ENCODE measurements at regions not wholly inside any gene's neighbourhood (a gene's known extent, or its start where the extent isn't known, plus 50 kb on each side); places are given as distances from the start of the nearest gene placed in this dataset.

DNA sequence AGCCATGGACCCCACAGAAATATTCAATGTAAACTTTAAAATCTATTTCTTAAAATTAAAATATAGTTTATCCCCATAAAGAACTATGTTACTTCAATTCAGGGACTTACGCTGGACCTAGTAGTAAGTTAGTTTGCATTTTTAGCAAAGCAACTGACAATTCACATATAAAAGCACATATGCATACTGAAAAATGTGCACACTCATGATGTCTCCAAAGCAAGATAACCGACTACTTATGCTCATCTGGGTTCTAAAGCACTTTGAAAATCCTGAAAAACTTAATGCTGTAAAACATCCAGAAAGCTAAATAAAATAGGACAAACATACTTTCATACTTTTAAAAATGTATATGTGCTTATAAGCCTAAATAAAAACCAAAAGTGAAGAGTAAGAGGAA is 264.4 kb upstream of the GAS1 start:
- DNase-seq = no peak

- no peak for DNase-seq
Measured at GRCh38 chr9:87212605-87213021, 265.3 kb upstream of the GAS1 start.

DNA sequence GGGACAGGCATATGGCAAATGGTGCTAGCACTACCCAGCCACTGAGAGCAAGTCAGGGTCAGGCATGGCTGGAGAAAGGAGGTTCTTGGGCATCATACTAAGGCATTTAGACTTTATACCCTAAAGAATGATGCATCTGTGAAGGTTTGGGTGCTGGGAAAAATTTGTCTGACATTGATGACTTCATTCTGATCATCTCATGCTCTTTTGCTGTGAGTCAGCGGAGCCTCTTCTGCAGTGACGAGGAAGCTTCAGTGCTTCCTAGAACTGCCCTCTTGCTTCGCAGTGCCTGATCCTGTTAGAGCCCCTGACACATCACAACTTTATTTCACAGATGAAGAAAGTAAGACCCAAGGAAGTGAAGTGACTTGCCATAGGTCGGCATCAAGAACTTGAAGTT is 266.6 kb upstream of the GAS1 start:
- no peak for DNase-seq

GRCh38 chr9:87214991-87215390 is 267.7 kb upstream of the GAS1 start:
- DNase-seq = no peak

GRCh38 chr9:87216036-87216435 is 268.7 kb upstream of the GAS1 start:
- no peak for DNase-seq

GRCh38 chr9:87216897-87217455 is 269.7 kb upstream of the GAS1 start:
- no peak for DNase-seq

- no peak for DNase-seq
Measured at GRCh38 chr9:87223392-87224246, 274.0 kb upstream of the DAPK1 start.

DNA sequence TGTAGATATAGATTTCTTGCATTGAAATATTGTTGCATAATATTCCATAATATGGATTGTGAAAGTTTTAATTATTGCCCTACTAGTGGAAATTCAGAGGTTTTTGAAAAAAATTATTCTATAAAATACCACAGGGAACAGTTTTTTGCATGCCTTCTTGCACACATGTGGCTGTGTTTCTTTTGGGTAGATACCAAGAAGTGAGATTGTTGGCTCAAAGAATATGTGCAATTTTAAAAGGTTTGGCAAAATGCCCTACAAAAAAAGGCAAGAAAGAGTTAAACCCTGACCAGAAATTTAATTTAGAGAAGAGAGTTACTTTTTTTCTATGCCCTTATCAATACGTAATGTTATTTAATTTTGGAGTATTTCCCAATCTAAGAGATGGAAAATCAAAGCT is 270.8 kb upstream of the DAPK1 start:
- DNase-seq = no peak

DNA sequence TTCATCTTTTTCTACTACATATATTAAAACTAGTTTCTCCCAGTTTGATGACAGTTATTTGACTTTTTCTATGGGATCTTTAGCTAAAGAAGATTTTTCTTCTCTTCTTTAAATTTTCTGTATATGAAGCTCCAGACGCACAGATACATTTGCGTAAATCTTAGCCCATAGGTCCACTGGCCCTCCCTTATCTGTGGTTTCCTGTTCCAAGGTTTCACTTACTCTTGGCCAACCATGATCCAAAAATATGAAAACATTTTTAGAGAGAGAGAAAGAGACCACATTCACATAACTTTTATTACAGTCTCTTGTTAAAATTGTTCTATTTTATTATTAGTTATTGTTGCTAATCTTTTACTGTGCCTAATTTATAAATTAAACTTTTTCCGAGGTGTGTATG is 270.2 kb upstream of the DAPK1 start:
- DNase-seq = no peak

- DNase-seq = no peak
Measured at GRCh38 chr9:87229108-87229507, 268.6 kb upstream of the DAPK1 start.

- DNase-seq = no peak
Measured at GRCh38 chr9:87233431-87233830, 264.2 kb upstream of the DAPK1 start.

DNA sequence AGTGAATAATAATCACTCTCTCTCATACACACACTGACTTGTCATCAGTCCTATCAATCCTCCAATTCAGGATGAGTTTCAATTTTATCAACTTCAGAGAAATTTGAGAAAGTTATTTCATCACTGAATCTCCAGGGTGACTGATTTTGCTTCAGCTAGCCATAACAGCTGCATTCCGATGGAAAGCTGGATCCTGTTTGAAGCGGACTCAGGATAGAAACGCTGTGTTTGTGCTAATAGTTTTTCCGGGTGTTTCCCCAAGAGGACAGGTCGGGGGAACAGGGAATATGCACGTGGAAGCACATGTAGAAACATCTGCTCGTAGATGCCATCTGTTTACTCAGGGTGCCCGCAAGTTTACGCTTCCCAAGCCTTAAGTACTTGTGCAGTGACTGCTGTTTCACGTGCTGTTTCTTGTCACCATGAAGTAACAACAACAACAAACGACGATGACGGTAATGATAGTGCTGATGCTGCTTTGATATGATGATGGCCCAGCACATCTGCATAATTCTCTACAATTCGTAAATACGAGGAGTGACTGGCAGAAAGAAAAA is 263.7 kb upstream of the DAPK1 start:
- no peak for DNase-seq

DNA sequence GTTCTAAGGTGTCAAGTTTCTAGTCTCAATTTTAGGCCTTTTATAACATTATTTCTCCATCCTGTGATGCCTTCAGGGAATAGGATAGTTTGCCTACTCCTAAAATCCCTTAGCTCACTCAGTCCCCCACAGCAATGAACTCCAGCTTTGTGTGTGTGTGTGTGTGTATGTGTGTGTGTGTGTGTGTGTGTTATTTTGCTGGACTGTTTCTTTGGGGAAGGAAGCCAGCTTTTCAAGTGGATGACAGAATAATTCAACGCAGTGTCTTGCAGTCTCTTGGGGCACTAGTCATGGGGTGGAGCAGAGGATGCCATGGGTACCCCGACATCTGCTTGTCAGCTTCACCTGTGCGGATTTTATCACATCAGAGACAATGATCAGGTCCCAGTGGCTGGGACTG is 262.8 kb upstream of the DAPK1 start:
- no peak for DNase-seq

- no peak for DNase-seq
Measured at GRCh38 chr9:87236546-87236945, 261.1 kb upstream of the DAPK1 start.

GRCh38 chr9:87237336-87237735 is 260.3 kb upstream of the DAPK1 start:
- DNase-seq = no peak

- no peak for DNase-seq
Measured at GRCh38 chr9:87238545-87238944, 259.1 kb upstream of the DAPK1 start.

DNA sequence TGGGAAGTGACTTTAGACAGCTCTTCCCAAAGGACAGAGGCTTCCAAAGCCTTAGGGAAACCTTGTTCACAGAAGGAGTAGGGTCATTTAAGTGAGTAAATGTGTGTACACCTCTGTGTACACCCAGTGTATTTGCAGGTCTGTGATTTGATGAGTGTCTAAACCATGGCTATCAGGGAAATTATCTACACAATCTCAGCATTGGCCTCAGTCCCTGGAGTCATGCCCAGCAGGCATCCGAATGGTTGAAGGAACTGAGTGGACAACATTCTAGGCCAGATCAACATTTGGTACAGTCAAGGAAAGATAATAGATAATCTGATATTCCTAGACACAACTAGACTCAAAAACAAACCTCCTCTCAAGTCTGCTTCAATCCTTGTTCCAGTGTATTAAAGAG is 258.4 kb upstream of the DAPK1 start:
- DNase-seq = no peak

- DNase-seq = no peak
Measured at GRCh38 chr9:87243602-87244001, 254.1 kb upstream of the DAPK1 start.

GRCh38 chr9:87245271-87245670 is 252.4 kb upstream of the DAPK1 start:
- DNase-seq = no peak

GRCh38 chr9:87247097-87247496 is 250.6 kb upstream of the DAPK1 start:
- no peak for DNase-seq

- no peak for DNase-seq
Measured at GRCh38 chr9:87249029-87249428, 248.6 kb upstream of the DAPK1 start.

DNA sequence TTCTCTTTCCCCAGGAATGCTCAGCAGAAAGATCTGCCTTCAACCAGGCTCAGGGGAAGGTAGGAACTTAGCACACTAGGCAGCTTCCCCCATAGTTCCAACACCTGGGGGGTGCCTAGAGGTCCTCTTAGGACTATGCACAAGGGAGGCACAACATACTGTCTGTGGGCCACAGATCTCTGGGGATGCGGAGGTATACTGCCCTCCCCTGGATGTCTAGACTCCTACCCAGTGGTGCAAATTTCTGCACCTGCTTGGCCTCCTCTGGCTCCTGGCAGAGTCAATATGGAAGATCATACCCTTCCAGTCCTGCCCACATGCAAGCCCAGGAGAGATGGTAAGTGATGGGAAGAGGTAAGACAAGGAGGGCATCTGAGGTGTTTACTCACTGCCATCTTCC is 247.5 kb upstream of the DAPK1 start:
- DNase-seq = no peak

DNA sequence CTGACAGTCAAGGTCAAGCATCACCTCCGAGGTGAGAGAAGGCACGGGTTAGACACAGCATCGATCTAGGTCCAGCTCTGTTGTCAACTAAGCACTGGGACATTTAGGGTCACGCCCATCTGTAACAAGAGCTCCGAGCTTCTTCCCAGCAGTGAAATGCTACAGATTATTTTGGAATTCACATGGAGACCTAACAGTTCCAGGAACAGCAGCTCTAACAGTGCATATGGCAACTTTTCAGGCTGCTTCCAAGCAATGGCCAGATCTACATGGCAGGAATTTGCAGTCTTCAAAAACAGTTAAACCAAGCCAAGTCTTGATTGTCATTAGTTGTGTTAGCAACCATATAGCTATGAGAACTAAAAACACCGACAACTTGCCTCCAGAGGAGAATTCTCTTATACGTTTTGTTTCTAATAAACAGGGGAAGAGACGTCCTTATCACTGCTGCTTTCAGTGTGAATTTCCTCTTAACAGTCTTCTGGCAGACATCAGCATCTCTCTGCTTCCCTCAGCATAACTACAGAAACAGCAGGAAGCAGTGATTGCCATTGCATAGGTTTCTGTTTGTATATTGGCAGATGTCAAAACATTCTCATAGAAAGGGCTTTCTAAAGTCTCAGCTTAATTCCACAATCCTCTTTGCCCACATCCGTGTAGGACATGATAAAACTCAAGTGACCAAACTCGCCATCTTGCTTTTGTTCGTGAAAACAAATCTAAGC is 242.1 kb upstream of the DAPK1 start:
- DNase-seq = no peak

DNA sequence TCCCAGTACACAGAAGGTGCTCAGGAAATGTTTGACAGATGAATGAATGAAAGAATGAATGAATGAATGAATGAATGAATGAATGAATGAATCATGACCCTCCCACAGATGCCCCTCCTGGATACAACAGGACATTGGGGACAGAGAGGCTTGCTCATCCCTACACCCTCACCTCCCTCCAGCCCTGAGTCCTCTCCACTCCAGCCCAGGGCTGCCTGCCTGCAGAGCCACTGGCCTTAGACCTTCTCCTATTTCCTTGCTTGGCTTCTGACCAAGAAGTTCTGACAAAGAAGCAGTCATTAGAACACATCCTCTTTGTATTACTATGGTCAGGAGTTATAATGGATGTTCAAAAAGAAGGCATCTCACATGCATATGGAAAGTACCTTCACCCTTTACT is 240.7 kb upstream of the DAPK1 start:
- DNase-seq = no peak

Measured in CD4-positive, alpha-beta T cell treated with Interleukin-10 for 1 hour (primary cell).